GM21360 (cell line): ENCODE measurements at regions not wholly inside any gene's neighbourhood (a gene's known extent, or its start where the extent isn't known, plus 50 kb on each side); places are given as distances from the start of the nearest gene placed in this dataset.

ENCODE experiments used
- ATAC-seq: cut with Tn5 transposase; IDR thresholded peaks from one replicate; pipeline ENCODE4 v1.9.1; 2021; ENCODE audit warnings: mild to moderate bottlenecking, moderate library complexity; ENCODE audit not compliant: unreplicated experiment

DNA sequence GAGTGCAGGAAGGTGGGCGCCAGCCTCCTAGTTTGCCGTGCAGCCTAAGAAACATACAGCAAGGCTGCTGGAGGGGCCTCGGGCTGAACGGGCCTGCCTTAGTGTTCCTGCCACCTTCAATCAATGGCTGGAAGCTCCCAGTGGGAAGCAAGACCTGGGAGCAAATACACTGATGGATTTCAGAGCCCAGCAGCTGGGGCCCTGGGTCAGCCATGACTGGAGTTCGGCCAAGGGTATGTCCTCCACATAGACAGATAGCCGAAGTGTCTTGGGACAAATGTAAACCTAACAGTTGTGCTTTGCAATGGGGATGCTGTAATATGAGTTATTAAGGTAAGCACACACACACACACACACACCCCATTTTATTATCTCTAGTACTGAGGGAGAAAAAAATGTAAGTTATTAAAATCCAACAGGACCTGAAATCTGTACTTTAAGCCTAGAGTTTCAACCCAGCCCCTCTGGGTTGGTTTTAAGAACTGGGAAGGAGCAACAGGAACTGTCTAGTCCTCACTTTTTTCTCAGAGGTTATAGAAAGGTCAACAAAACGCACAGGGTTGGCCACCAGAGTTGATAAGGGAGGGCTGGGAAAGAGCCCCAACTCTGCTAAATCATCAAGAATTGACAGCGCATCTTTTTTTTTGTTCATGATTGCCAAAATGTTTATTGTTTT, 50.0 kb upstream of the CELF2 start:
- no peak for ATAC-seq
